ENCODE measurements at regions not wholly inside any gene's neighbourhood (a gene's known extent, or its start where the extent isn't known, plus 50 kb on each side); places are given as distances from the start of the nearest gene placed in this dataset.

DNA sequence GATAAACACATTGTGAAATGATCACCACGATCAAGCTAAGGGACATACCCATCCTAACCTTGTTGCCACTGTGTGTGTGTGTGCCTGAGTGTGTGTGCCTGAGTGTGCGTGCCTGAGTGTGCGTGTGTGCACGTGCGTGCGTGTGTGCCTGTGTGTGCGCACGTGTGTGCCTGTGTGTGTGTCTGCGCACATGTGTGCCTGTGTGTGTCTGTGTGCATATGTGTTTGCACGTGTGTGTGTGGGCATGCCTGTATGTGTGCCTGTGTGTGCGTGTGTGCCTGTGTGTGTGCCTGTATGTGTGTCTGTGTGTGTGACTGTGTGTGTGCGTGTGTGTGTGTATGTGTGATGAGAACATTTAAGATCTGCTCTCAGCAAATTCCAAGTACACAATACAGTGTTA is 244.1 kb upstream of the DPP6 start:
- no peak overlapping the region for H3K27ac ChIP-seq (ENCODE audit: low read depth, low read length)
- no peaks in the 10 kb centered on the region for H3K9me3 ChIP-seq (ENCODE audit: low read length)

DNA sequence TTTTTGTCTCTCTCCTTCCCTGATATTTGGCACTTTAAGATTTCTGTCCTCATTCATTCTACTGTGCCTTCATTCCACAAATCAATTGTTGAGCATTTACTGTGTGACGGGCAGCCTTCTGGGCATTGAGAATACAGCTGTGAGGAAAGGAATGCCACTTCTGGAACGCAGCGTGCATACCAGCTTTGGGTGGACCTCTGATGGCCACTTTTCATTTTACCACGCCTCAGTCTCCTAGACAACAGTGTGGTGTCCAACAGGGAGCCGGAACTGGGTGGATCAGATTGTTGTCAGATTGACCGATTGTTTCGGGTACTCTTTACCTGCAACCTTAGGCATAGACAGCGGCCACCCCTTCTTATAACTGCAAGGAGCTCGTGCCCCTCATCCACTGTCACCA is 222.7 kb upstream of the DPP6 start:
- no peak overlapping the region for H3K4me3 ChIP-seq (ENCODE audit: low read depth in 1 of 2, low read length in 2 of 2)
- peaks cover 20% of the 10 kb centered on the region for H3K4me1 ChIP-seq (ENCODE audit: insufficient read depth, low read length)
- H3K27ac ChIP-seq (ENCODE audit: low read depth, low read length): no peak overlapping the region
- H3K9ac ChIP-seq (ENCODE audit: low read length): no peak overlapping the region
- no peaks in the 10 kb centered on the region for H3K9me3 ChIP-seq (ENCODE audit: low read length)
- H3K27me3 ChIP-seq (ENCODE audit: control insufficient read depth in 1 of 2, insufficient read depth in 2 of 2, low read length in 2 of 2): no peaks in the 10 kb centered on the region
- H3K36me3 ChIP-seq (ENCODE audit: insufficient read depth, low read length): no peaks in the 10 kb centered on the region

More for the DNA sequence above, 244.1 kb upstream of the DPP6 start:
- Histone ChIP-seq H3K36me3 (ENCODE audit: insufficient read depth, low read length) (no peaks in the 10 kb centered on the region), H3K4me3 (ENCODE audit: low read depth in 1 of 2, low read length in 2 of 2) (no peak overlapping the region), H3K4me1 (ENCODE audit: insufficient read depth, low read length) (no peaks in the 10 kb centered on the region), H3K9ac (ENCODE audit: low read length) (no peak overlapping the region), H3K27me3 (ENCODE audit: control insufficient read depth in 1 of 2, insufficient read depth in 2 of 2, low read length in 2 of 2) (no peaks in the 10 kb centered on the region)

DNA sequence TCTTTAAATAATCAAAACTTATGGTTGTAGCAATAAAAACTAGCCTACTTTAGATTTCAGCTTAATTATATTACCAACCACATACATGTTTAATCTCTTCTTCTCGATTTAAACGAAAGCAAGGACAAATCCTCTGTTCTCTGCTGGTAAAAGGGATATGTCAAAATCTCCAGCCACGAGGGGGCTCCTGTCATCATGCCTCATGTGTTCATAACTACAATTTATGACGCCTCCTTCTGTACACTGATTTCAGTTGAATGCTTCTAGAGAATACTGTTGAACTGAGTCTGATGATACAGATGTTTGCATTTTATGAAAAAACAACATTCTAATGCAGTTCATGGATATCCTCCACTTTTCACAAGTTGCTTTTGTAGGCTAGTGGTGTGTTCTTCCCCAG is 220.0 kb upstream of the DPP6 start:
- H3K9me3 ChIP-seq (ENCODE audit: low read length): no peaks in the 10 kb centered on the region
- H3K9ac ChIP-seq (ENCODE audit: low read length): no peak overlapping the region
- peaks cover 37% of the 10 kb centered on the region for H3K4me1 ChIP-seq (ENCODE audit: insufficient read depth, low read length)
- no peaks in the 10 kb centered on the region for H3K27me3 ChIP-seq (ENCODE audit: control insufficient read depth in 1 of 2, insufficient read depth in 2 of 2, low read length in 2 of 2)
- H3K4me3 ChIP-seq (ENCODE audit: low read depth in 1 of 2, low read length in 2 of 2): no peak overlapping the region
- no peaks in the 10 kb centered on the region for H3K36me3 ChIP-seq (ENCODE audit: insufficient read depth, low read length)
- no peak overlapping the region for H3K27ac ChIP-seq (ENCODE audit: low read depth, low read length)

GRCh38 chr7:153835103-153835502 is 217.1 kb upstream of the DPP6 start:
- Histone ChIP-seq H3K4me3 (ENCODE audit: low read depth in 1 of 2, low read length in 2 of 2) (no peak overlapping the region), H3K27ac (ENCODE audit: low read depth, low read length) (peak overlapping the region; percentile 58), H3K9ac (ENCODE audit: low read length) (no peak overlapping the region), H3K27me3 (ENCODE audit: control insufficient read depth in 1 of 2, insufficient read depth in 2 of 2, low read length in 2 of 2) (no peaks in the 10 kb centered on the region), H3K4me1 (ENCODE audit: insufficient read depth, low read length) (peaks cover 32% of the 10 kb centered on the region), H3K36me3 (ENCODE audit: insufficient read depth, low read length) (no peaks in the 10 kb centered on the region), H3K9me3 (ENCODE audit: low read length) (no peaks in the 10 kb centered on the region)

GRCh38 chr7:153835712-153836265 is 216.4 kb upstream of the DPP6 start:
- Histone ChIP-seq H3K27me3 (ENCODE audit: control insufficient read depth in 1 of 2, insufficient read depth in 2 of 2, low read length in 2 of 2) (no peaks in the 10 kb centered on the region), H3K9me3 (ENCODE audit: low read length) (no peaks in the 10 kb centered on the region), H3K36me3 (ENCODE audit: insufficient read depth, low read length) (no peaks in the 10 kb centered on the region), H3K4me1 (ENCODE audit: insufficient read depth, low read length) (peaks cover 32% of the 10 kb centered on the region), H3K9ac (ENCODE audit: low read length) (no peak overlapping the region), H3K4me3 (ENCODE audit: low read depth in 1 of 2, low read length in 2 of 2) (peak overlapping the region in 1 of 2 donors; percentile 47), H3K27ac (ENCODE audit: low read depth, low read length) (peak overlapping the region; percentile 58)

- H3K4me3 ChIP-seq (ENCODE audit: low read depth in 1 of 2, low read length in 2 of 2): no peak overlapping the region
- no peaks in the 10 kb centered on the region for H3K36me3 ChIP-seq (ENCODE audit: insufficient read depth, low read length)
- H3K27ac ChIP-seq (ENCODE audit: low read depth, low read length): no peak overlapping the region
- no peaks in the 10 kb centered on the region for H3K9me3 ChIP-seq (ENCODE audit: low read length)
- no peak overlapping the region for H3K9ac ChIP-seq (ENCODE audit: low read length)
- H3K27me3 ChIP-seq (ENCODE audit: control insufficient read depth in 1 of 2, insufficient read depth in 2 of 2, low read length in 2 of 2): no peaks in the 10 kb centered on the region
- peaks cover 19% of the 10 kb centered on the region for H3K4me1 ChIP-seq (ENCODE audit: insufficient read depth, low read length)
Measured at GRCh38 chr7:153838591-153838990, 213.6 kb upstream of the DPP6 start.

DNA sequence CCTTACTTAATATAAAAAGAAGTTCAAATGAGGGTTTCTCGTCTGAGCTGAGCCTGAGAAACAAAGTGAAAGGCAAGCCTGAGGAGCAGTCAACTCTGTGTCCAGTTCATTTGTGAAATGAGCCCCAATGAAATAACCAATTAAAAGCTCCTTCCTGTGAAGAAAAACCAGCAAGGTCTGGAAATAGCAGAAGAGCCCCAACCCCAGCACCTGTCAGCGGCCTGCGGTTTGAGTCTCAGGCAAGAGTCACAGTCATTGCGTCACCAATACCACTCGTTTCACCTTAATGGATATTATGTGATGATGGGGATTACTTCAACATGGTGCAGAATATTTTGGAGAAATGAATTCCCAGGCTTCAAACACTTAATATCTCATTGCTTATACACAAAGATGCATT is 211.3 kb upstream of the DPP6 start:
- Histone ChIP-seq H3K9me3 (ENCODE audit: low read length) (no peaks in the 10 kb centered on the region), H3K36me3 (ENCODE audit: insufficient read depth, low read length) (no peaks in the 10 kb centered on the region), H3K9ac (ENCODE audit: low read length) (no peak overlapping the region), H3K27ac (ENCODE audit: low read depth, low read length) (no peak overlapping the region), H3K4me1 (ENCODE audit: insufficient read depth, low read length) (peaks cover 4% of the 10 kb centered on the region), H3K4me3 (ENCODE audit: low read depth in 1 of 2, low read length in 2 of 2) (no peak overlapping the region), H3K27me3 (ENCODE audit: control insufficient read depth in 1 of 2, insufficient read depth in 2 of 2, low read length in 2 of 2) (no peaks in the 10 kb centered on the region)

GRCh38 chr7:153847828-153848227 is 204.4 kb upstream of the DPP6 start:
- H3K27me3 ChIP-seq (ENCODE audit: control insufficient read depth in 1 of 2, insufficient read depth in 2 of 2, low read length in 2 of 2): no peaks in the 10 kb centered on the region
- no peak overlapping the region for H3K27ac ChIP-seq (ENCODE audit: low read depth, low read length)
- H3K9me3 ChIP-seq (ENCODE audit: low read length): no peaks in the 10 kb centered on the region
- H3K4me3 ChIP-seq (ENCODE audit: low read depth in 1 of 2, low read length in 2 of 2): no peak overlapping the region
- H3K36me3 ChIP-seq (ENCODE audit: insufficient read depth, low read length): no peaks in the 10 kb centered on the region
- no peaks in the 10 kb centered on the region for H3K4me1 ChIP-seq (ENCODE audit: insufficient read depth, low read length)
- no peak overlapping the region for H3K9ac ChIP-seq (ENCODE audit: low read length)

DNA sequence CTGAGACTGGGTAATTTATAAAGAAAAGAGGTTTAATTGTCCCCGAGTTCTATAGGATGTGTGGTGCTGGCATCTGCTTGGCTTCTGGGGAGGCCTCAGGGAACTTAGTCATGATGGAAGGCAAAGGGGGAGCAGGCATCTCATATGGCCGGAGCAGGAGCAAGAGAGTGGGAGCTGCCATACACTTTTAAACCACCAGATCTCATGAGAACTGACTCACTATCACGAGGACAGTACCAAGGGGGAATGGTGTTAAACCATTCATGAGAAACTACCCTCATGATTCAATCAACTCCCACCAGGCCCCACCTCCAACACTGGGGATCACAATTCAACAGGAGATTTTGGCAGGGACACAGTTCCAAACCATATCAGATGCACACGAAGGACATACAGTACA is 199.9 kb upstream of the DPP6 start:
- Histone ChIP-seq H3K4me1 (ENCODE audit: insufficient read depth, low read length) (no peaks in the 10 kb centered on the region), H3K4me3 (ENCODE audit: low read depth in 1 of 2, low read length in 2 of 2) (no peak overlapping the region), H3K36me3 (ENCODE audit: insufficient read depth, low read length) (no peaks in the 10 kb centered on the region), H3K27ac (ENCODE audit: low read depth, low read length) (no peak overlapping the region), H3K9me3 (ENCODE audit: low read length) (no peaks in the 10 kb centered on the region), H3K27me3 (ENCODE audit: control insufficient read depth in 1 of 2, insufficient read depth in 2 of 2, low read length in 2 of 2) (no peaks in the 10 kb centered on the region), H3K9ac (ENCODE audit: low read length) (no peak overlapping the region)

DNA sequence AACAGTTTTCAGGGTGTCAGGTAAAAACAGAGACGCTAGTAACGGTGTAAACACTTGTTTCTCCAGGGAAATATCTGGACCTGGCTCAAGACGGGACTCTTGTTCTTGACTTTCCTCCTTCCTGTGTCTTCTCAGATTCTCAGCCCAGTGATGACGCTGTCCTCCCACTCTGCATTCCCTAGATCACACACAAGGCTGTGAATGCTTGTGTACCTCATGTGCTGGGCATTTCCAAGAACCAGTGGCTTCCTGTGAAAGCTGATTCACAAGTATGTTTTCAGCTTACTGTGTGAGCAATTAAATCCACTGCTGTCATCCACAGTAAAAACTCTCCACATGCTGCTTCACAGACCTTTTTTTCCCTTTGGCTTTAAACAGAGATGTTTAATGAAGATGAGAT is 193.8 kb upstream of the DPP6 start:
- no peak overlapping the region for H3K27ac ChIP-seq (ENCODE audit: low read depth, low read length)
- H3K36me3 ChIP-seq (ENCODE audit: insufficient read depth, low read length): no peaks in the 10 kb centered on the region

GRCh38 chr7:153859239-153859638 is 193.0 kb upstream of the DPP6 start:
- peaks cover 17% of the 10 kb centered on the region for H3K4me1 ChIP-seq (ENCODE audit: insufficient read depth, low read length)
- H3K4me3 ChIP-seq (ENCODE audit: low read depth in 1 of 2, low read length in 2 of 2): no peak overlapping the region
- no peaks in the 10 kb centered on the region for H3K36me3 ChIP-seq (ENCODE audit: insufficient read depth, low read length)
- no peak overlapping the region for H3K9ac ChIP-seq (ENCODE audit: low read length)
- no peaks in the 10 kb centered on the region for H3K27me3 ChIP-seq (ENCODE audit: control insufficient read depth in 1 of 2, insufficient read depth in 2 of 2, low read length in 2 of 2)
- no peak overlapping the region for H3K27ac ChIP-seq (ENCODE audit: low read depth, low read length)
- no peaks in the 10 kb centered on the region for H3K9me3 ChIP-seq (ENCODE audit: low read length)

More for the DNA sequence above, 193.8 kb upstream of the DPP6 start:
- H3K27me3 ChIP-seq (ENCODE audit: control insufficient read depth in 1 of 2, insufficient read depth in 2 of 2, low read length in 2 of 2): no peaks in the 10 kb centered on the region
- H3K9ac ChIP-seq (ENCODE audit: low read length): no peak overlapping the region
- H3K4me1 ChIP-seq (ENCODE audit: insufficient read depth, low read length): peaks cover 17% of the 10 kb centered on the region
- H3K9me3 ChIP-seq (ENCODE audit: low read length): no peaks in the 10 kb centered on the region
- H3K4me3 ChIP-seq (ENCODE audit: low read depth in 1 of 2, low read length in 2 of 2): no peak overlapping the region
